GM19043 (cell line): ENCODE measurements at regions not wholly inside any gene's neighbourhood (a gene's known extent, or its start where the extent isn't known, plus 50 kb on each side); places are given as distances from the start of the nearest gene placed in this dataset.
"Not testable (repeated sequence)": the region's sequence is repeated elsewhere in the genome, so short reads cannot be mapped to it uniquely, and the experiment has no call there.

Source experiments
- ATAC-seq: cut with Tn5 transposase; IDR thresholded peaks from one replicate; pipeline ENCODE4 v1.9.1; 2021; ENCODE audit warnings: low read depth; ENCODE audit not compliant: unreplicated experiment

GRCh38 chr5:28430565-28431178 is 1392.3 kb upstream of the CDH9 start:
- ATAC-seq = no peak

DNA sequence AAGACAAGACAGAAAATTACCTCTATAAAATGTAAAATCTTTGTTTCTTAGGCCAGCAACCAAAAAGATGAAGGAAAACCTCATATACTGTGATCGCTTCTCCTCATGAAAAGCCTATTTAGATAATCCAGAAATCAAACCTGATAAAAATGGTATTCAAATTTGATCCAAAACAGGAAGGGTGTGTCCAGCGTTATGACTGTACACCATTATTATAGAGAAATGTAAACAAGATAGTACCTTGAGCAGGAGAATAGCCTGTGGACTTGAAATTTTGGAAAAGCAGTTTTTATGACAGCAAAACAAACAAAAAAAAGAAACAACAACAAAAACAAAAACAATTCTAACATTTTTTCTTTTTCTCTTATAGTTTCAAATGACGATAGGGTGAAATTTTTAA is 1382.8 kb upstream of the CDH9 start:
- no peak for ATAC-seq

- no peak for ATAC-seq
Measured at GRCh38 chr5:28415791-28416443, 1377.5 kb upstream of the CDH9 start.

- ATAC-seq = no peak
Measured at GRCh38 chr5:28414619-28415018, 1376.2 kb upstream of the CDH9 start.

GRCh38 chr5:28408651-28409050 is 1370.3 kb upstream of the CDH9 start:
- no peak for ATAC-seq

GRCh38 chr5:28408186-28408585 is 1369.8 kb upstream of the CDH9 start:
- ATAC-seq = no peak

DNA sequence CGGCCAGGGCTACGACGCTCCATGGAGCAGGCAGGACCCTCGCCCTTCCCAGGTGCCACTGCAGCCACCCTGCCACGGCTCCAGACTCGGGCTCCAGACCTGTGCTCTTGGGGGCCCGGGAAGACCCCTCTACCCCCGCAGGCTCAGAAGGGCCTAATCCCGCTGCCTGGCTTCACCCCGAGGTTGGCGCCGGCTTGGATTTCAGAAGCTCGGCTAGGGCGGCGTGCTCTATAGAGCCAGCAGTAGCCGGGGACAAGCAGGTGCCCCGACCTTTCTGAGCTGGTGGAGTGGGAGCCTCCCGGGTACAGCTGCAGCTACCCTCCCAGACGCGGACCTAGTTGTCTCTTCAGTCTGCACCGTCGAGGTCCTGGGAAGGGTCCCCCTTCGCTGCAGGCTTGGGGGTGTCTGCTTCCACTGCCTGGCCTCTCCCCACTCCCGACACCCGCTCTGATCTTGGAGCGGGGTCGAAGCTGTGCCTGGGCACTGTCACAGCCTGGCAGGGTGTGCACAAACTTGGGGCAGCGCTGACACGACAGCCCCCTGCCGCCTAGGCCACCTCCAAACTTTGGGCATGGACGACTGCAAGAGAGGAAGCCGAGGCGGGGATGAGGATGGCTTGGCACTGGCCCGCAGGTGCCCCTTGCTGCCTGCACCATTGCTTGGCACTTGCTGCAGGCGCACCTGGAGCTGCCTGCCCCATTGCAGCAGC is 1366.1 kb upstream of the CDH9 start:
- ATAC-seq = no peak

- no peak for ATAC-seq
Measured at GRCh38 chr5:28403846-28404245, 1365.5 kb upstream of the CDH9 start.

- no peak for ATAC-seq
Measured at GRCh38 chr5:28402590-28403301, 1364.4 kb upstream of the CDH9 start.

- ATAC-seq = no peak
Measured at GRCh38 chr5:28400076-28400475, 1361.7 kb upstream of the CDH9 start.

- no peak for ATAC-seq
Measured at GRCh38 chr5:28399211-28399610, 1360.8 kb upstream of the CDH9 start.

GRCh38 chr5:28398185-28398584 is 1359.8 kb upstream of the CDH9 start:
- no peak for ATAC-seq

DNA sequence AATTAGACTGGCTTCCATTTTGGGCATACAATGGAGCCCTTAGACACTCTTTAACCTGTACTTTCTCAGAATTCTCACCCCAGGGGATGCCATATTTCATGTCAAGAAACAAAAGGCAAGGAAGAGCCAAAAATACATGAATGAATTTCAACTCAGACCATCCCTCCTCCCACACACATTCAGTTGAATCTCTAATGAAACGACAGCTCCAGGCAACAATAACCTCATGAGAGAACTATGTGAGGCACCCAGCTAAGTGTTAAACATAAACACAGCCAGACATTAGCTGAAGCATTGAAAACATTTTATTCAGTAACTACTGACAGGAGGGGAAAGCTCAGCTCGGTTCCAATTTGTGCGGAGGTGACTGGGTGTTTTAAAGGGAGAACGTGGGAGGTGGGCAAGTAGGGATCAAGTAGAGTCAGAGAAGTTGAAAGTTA is 1359.1 kb upstream of the CDH9 start:
- no peak for ATAC-seq

GRCh38 chr5:28391277-28391676 is 1352.9 kb upstream of the CDH9 start:
- ATAC-seq = no peak

DNA sequence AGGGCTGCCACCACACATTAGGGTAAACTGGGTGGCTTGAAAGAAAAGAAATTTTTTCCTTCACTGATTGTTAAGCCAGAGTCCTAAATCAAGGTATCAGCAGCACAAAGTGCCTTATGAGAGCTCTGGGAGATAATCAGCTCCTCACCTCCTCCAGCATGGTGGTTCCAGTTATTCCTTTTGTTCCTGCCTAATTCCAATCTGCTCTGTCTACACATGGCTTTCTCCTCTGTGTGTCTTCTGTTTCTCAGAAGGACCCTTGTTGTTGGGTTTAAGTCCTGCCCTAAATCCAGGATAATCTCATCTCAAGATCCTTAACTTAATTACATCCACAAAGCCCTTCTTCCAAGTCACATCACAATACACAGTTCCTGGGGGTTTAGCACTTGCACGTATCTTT is 1352.0 kb upstream of the CDH9 start:
- no peak for ATAC-seq

DNA sequence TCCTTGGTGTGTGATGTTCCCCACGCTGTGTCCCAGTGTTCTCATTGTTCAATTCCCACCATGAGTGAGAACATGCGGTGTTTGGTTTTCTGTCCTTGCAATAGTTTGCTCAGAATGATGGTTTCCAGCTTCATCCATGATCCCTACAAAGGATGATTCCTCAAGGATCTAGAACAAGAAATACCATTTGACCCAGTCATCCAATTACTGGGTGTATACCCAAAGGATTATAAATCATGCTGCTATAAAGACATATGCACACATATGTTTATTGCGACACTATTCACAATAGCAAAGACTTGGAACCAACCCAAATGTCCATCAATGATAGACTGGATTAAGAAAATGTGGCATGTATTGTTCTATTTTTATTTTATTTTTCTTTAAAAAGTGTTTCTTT is 1351.3 kb upstream of the CDH9 start:
- ATAC-seq = not testable (repeated sequence)

- ATAC-seq = no peak
Measured at GRCh38 chr5:28388428-28388827, 1350.0 kb upstream of the CDH9 start.

DNA sequence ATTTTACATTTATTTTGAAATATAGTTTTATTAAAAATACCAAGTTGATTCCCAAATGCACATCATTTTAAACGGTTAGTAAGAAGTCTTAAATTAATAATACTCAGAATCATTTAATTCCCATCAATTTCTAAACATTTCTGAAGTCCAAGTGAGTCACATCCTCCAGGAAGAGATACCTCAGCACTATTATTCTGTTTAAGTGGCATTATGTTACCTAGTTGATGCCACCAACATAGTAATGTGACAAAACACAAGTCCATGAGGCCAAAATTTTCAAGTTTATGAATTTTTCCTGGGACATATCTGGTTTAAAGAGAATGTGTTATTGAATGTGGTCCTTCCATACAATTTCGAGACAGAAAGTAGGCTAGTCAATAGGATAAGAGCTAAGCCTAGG is 1348.3 kb upstream of the CDH9 start:
- ATAC-seq = no peak

- no peak for ATAC-seq
Measured at GRCh38 chr5:28380167-28380566, 1341.8 kb upstream of the CDH9 start.

GRCh38 chr5:28374492-28374967 is 1336.1 kb upstream of the CDH9 start:
- no peak for ATAC-seq

DNA sequence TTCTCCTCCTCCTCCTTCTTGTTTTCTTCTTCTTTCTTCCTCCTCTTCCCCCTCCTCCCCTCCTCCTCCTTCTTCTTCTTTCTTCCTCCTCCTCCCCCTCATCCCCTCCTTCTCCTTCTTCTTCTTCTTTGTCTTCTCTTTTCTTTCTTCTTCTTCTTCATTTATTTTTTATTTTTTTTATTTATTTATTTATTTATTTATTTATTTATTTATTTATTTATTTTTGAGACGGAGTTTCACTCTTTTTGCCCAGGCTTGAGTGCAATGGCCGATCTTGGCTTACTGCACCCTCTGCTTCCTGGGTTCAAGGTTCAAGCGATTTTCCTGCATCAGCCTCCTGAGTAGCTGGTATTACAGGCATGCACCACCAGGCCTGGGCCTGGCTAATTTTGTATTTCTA is 1332.5 kb upstream of the CDH9 start:
- ATAC-seq = no peak
